ENCODE measurements at regions not wholly inside any gene's neighbourhood (a gene's known extent, or its start where the extent isn't known, plus 50 kb on each side); places are given as distances from the start of the nearest gene placed in this dataset.

DNA sequence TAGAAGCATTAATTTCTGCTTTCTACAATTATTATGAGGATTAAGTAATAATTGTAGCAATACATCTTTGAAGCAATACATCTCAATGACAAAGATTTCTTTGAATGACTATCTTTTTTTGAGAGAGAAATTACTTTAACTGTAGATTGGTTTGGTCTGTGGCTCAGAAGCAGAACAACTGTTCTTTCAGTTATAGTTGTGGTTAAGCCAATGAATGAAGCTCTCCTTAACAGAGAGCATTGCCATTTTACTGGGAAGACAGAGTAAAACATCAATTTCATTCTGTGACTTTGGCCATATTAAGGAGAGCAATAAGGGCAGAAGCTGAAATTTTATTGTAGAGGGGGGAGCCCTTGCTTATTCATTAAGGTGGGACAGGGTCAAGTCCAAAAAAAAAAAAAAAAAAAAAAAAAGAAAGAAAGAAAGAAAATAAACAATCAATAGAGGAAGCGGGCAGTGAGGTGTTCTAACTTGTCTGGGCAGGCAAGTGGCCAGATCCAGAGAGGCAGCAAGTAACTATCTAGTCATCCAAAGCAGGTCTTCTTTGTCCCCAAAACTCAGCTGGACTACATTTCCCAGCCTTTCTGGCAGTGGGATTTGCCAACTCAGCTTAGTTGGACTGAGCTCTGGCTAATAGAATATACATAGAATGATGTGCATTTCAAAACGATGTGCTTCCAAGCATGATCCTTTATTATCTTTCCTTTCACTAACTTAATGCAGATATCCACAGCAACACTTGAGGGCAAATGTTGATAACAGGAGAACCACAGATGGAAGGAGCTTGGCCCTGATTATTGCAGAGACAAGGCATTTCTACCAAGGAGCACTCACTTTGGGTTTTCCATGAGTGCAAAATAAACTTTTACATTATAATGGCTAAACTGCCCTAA, 462.7 kb upstream of the CDH20 start:
- DNase-seq (ENCODE audit: low read depth in 1 of 2, low spot score in 2 of 2): no peak
- H4K8ac ChIP-seq (ENCODE audit: extremely low read depth, insufficient read depth, low read length): no peak overlapping the region
- no peaks in the 10 kb centered on the region for H4K20me1 ChIP-seq (replicated peaks in 1 of 2; ENCODE audit: control insufficient read depth in 1 of 2, insufficient read depth in 2 of 2, low read length in 2 of 2)
- no peak overlapping the region for H3K56ac ChIP-seq (replicated peaks; ENCODE audit: insufficient read length, low read depth, low read length)
- no peak overlapping the region for H3K23ac ChIP-seq (ENCODE audit: insufficient read length)
- H2BK15ac ChIP-seq (ENCODE audit: low read length): no peak overlapping the region
- H3K18ac ChIP-seq (ENCODE audit: extremely low read depth, low read length): no peak overlapping the region
- H3K27me3 ChIP-seq (replicated peaks in 1 of 4; ENCODE audit: control insufficient read depth in 3 of 4, extremely low read depth in 1 of 4, insufficient read depth in 3 of 4, low read length in 3 of 4): no peaks in the 10 kb centered on the region
- no peak overlapping the region for H3K14ac ChIP-seq (ENCODE audit: insufficient read length)
- no peak overlapping the region for H3K27ac ChIP-seq (ENCODE audit: low read depth, low read length)
- H3K36me3 ChIP-seq (ENCODE audit: control insufficient read depth in 2 of 4, insufficient read depth in 4 of 4, low read length in 3 of 4): no peaks in the 10 kb centered on the region
- H2BK12ac ChIP-seq (ENCODE audit: low read depth, low read length): no peak overlapping the region
- H3K79me1 ChIP-seq (ENCODE audit: low read depth, low read length): no peaks in the 10 kb centered on the region
- H2BK20ac ChIP-seq (ENCODE audit: low read length): no peak overlapping the region
- H2AK5ac ChIP-seq (ENCODE audit: low read depth, low read length): no peak overlapping the region
- no peak for FAIRE-seq
- 86% methylated on average over 2 of the region's 2 CpGs; no CpG with 5 or more reads in 1 of the 2 experiments for WGBS, 2 experiments (ENCODE audit: extremely low coverage in 1 of 2, insufficient coverage in 1 of 2, insufficient read length in 1 of 2, insufficient replicate concordance in 2 of 2, low coverage in 1 of 2, low lambda C conversion rate in 2 of 2, missing lambda C conversion rate in 1 of 2)
- H2BK120ac ChIP-seq (replicated peaks; ENCODE audit: low read depth, low read length): no peak overlapping the region
- no peak overlapping the region for H3K4me2 ChIP-seq (ENCODE audit: insufficient read depth in 1 of 2, low read depth in 2 of 2, low read length in 2 of 2)
- no peaks in the 10 kb centered on the region for H3K79me2 ChIP-seq (ENCODE audit: control insufficient read depth in 1 of 2, insufficient read depth in 2 of 2, low read length in 2 of 2)
- no peaks in the 10 kb centered on the region for H3K23me2 ChIP-seq (ENCODE audit: low read depth, low read length)
- H2AFZ ChIP-seq (ENCODE audit: low read length): no peak overlapping the region
- no peaks in the 10 kb centered on the region; a peak in 1 of 7 replicates for H3K4me1 ChIP-seq (replicated peaks in 1 of 4; ENCODE audit: control insufficient read depth in 3 of 4, insufficient read depth in 4 of 4, low read length in 3 of 4)
- H3K9me3 ChIP-seq (ENCODE audit: insufficient read depth in 2 of 2, low read depth in 1 of 2, low read length in 1 of 2): no peaks in the 10 kb centered on the region
- no peak overlapping the region for H3K9ac ChIP-seq (replicated peaks in 1 of 4; ENCODE audit: extremely low read depth in 1 of 4, low read depth in 3 of 4, low read length in 3 of 4)
- POLR2A ChIA-PET (ENCODE audit: partially characterized antibody): no interaction called here
- H4K91ac ChIP-seq (replicated peaks; ENCODE audit: insufficient read length, low read length): no peak overlapping the region
- no peak overlapping the region for H3K4me3 ChIP-seq (ENCODE audit: extremely low read depth in 1 of 4, insufficient read depth in 2 of 4, low read depth in 3 of 4, low read length in 4 of 4)
- H3K4ac ChIP-seq (replicated peaks; ENCODE audit: insufficient read length, low read depth, low read length): no peak overlapping the region
- H2BK5ac ChIP-seq (ENCODE audit: low read depth, low read length): no peak overlapping the region
- no peak overlapping the region for H4K5ac ChIP-seq (ENCODE audit: insufficient read length, low read depth, low read length)
- CTCF ChIA-PET (ENCODE audit: partially characterized antibody): no interaction called here
- TF ChIP-seq CEBPB (IDR thresholded peaks at IDR 0.05; ENCODE audit: low read depth, low read length) (no peak), CHD1 (IDR thresholded peaks at IDR 0.05; ENCODE audit: low read depth, low read length) (no peak), NANOG (IDR thresholded peaks at IDR 0.05; ENCODE audit: insufficient read depth, low read depth, low read length, poor library complexity, severe bottlenecking) (no peak), TCF12 (IDR thresholded peaks at IDR 0.05; ENCODE audit: low read depth, low read length) (no peak), GABPA (IDR thresholded peaks at IDR 0.05; ENCODE audit: borderline replicate concordance, insufficient read depth, low read length) (no peak), KDM5A (IDR thresholded peaks at IDR 0.05; ENCODE audit: low read length) (no peak), SIX5 (IDR thresholded peaks at IDR 0.05; ENCODE audit: low read depth, low read length) (no peak), GTF2F1 (IDR thresholded peaks at IDR 0.05; ENCODE audit: borderline replicate concordance, low read depth, low read length) (no peak), HDAC2 (IDR thresholded peaks at IDR 0.05; ENCODE audit: borderline replicate concordance in 1 of 2, low read depth in 2 of 2, low read length in 2 of 2) (no peak)
- TF ChIP-seq, protein P1, sequence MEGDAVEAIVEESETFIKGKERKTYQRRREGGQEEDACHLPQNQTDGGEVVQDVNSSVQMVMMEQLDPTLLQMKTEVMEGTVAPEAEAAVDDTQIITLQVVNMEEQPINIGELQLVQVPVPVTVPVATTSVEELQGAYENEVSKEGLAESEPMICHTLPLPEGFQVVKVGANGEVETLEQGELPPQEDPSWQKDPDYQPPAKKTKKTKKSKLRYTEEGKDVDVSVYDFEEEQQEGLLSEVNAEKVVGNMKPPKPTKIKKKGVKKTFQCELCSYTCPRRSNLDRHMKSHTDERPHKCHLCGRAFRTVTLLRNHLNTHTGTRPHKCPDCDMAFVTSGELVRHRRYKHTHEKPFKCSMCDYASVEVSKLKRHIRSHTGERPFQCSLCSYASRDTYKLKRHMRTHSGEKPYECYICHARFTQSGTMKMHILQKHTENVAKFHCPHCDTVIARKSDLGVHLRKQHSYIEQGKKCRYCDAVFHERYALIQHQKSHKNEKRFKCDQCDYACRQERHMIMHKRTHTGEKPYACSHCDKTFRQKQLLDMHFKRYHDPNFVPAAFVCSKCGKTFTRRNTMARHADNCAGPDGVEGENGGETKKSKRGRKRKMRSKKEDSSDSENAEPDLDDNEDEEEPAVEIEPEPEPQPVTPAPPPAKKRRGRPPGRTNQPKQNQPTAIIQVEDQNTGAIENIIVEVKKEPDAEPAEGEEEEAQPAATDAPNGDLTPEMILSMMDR (IDR thresholded peaks at IDR 0.05; ENCODE audit: control extremely low read depth in 1 of 3, insufficient read depth in 1 of 3, low read depth in 1 of 3, low read length in 3 of 3): no peak

Measured in H1 (cell line).